MM.1S (cell line): ENCODE measurements at regions not wholly inside any gene's neighbourhood (a gene's known extent, or its start where the extent isn't known, plus 50 kb on each side); places are given as distances from the start of the nearest gene placed in this dataset.

ENCODE experiments used
- EZH2 ChIP-seq: fragments of 300-600 bp; sonication (generic); optimal IDR thresholded peaks from 2 replicates; pipeline ENCODE3; 2017; ENCODE audit warnings: low read depth, mild to moderate bottlenecking, antibody characterized with exemption, low read length, mixed read lengths
- EZH2phosphoT487 ChIP-seq: fragments of 300-600 bp; sonication (generic); IDR thresholded peaks from 2 replicates; pipeline ENCODE4 v1.6.1; 2018; ENCODE audit warnings: antibody characterized with exemption, low read length
- TF ChIP-seq, protein P1 (sequence below): fragments of 300-600 bp; sonication (generic); IDR thresholded peaks from 2 replicates; pipeline ENCODE4 v1.5.1; 2016; ENCODE audit warnings: antibody characterized with exemption, low read length, mixed read lengths

DNA sequence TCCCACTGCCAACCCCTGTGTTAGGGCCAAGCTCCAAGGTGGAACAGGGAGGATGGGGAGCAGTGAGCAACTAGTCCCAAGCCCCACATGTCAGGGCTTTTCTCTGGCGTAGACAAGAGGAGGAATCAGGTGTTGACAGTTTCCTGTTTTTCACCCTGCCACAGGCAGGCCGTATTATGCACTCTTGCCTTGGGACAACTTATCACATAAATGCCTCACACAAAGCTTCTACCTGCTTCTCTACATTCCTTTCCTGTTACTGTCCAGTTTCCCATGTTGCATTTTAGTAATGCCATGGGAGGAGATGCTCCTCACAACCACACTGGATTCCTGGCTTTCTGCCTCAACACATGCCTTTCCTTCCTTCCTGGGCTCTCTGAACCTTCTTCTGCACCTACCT lies 381.2 kb upstream of the ATP11B start:
- TF ChIP-seq, protein P1, sequence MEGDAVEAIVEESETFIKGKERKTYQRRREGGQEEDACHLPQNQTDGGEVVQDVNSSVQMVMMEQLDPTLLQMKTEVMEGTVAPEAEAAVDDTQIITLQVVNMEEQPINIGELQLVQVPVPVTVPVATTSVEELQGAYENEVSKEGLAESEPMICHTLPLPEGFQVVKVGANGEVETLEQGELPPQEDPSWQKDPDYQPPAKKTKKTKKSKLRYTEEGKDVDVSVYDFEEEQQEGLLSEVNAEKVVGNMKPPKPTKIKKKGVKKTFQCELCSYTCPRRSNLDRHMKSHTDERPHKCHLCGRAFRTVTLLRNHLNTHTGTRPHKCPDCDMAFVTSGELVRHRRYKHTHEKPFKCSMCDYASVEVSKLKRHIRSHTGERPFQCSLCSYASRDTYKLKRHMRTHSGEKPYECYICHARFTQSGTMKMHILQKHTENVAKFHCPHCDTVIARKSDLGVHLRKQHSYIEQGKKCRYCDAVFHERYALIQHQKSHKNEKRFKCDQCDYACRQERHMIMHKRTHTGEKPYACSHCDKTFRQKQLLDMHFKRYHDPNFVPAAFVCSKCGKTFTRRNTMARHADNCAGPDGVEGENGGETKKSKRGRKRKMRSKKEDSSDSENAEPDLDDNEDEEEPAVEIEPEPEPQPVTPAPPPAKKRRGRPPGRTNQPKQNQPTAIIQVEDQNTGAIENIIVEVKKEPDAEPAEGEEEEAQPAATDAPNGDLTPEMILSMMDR = no peak
- no peak for TF ChIP-seq EZH2
- TF ChIP-seq EZH2phosphoT487 = no peak
